HTR-8/SVneo (cell line): ENCODE measurements at regions not wholly inside any gene's neighbourhood (a gene's known extent, or its start where the extent isn't known, plus 50 kb on each side); places are given as distances from the start of the nearest gene placed in this dataset.
"Not testable (repeated sequence)": the region's sequence is repeated elsewhere in the genome, so short reads cannot be mapped to it uniquely, and the experiment has no call there.

Experiments used
- DNase-seq: peaks from one replicate; pipeline ENCODE4 v3.0.0; 2011; ENCODE audit warnings: low spot score, mixed read lengths; ENCODE audit not compliant: insufficient read length
- FAIRE-seq: peaks from 2 replicates; lab custom pipeline; 2011; peaks lifted over from hg19 to GRCh38; lab: Jason Lieb, UNC

DNA sequence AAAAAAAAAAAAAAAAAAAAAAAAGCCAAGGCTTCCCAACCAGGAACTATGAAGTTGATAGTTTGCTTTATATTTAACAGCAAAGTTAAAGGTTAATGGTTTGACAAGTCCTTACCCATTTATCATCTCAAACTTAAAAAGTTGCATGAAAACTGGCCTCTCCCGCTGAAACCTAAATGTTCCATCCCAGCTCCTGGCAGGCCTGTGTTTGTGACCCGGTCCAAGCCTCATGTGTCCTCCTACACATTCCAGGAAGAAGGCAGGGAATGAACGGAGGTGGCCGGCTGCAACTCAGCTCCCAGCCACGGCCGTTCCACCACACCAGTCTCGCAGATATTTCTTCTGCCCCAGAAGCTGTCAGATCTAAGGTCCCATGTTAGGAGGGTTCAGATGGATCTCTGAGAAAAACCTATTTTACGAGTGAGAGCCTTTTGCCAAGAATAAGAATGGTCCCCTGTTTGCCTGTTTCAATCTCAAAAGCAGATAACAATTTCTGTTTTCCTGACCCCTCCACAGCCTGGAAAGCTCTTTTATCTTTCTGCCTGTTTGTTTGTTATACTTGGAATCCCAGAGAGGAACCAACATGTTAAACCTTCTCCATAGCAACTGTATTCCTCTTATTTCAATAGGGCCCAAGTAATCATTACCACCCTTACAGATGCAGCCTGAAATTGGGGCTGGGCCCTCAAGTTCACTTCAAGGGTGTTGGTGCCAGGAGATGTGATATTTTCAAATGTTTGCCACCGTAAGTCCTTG is 56.5 kb downstream of the KCTD12 start:
- FAIRE-seq (no peak), DNase-seq (no peak)

GRCh38 chr13:76828316-76828741 is 57.9 kb downstream of the KCTD12 start:
- DNase-seq (no peak), FAIRE-seq (no peak)

- DNase-seq (no peak), FAIRE-seq (no peak)
Measured at GRCh38 chr13:76826527-76826926, 59.7 kb downstream of the KCTD12 start.

DNA sequence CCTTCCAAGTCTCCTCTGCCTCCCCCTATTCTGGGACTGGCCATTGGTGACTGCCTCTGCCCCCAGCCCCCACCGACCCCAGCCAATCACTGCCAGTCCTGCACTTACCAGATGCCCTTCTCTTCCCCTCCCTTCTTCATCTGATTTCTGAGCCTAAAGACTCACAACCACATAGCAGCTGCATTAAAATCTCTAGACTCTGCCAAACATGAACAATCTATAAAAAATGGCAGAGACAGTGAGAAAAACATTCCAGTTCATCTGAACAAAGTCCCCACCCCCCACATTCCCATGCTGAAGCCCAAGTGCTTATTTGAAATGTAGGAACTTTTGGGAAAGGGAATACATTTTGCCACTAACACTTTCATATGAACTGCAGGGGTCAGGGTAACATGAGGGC is 60.8 kb downstream of the KCTD12 start:
- DNase-seq (no peak), FAIRE-seq (no peak)

GRCh38 chr13:76823969-76824368 is 62.2 kb downstream of the KCTD12 start:
- DNase-seq (no peak), FAIRE-seq (no peak)

DNA sequence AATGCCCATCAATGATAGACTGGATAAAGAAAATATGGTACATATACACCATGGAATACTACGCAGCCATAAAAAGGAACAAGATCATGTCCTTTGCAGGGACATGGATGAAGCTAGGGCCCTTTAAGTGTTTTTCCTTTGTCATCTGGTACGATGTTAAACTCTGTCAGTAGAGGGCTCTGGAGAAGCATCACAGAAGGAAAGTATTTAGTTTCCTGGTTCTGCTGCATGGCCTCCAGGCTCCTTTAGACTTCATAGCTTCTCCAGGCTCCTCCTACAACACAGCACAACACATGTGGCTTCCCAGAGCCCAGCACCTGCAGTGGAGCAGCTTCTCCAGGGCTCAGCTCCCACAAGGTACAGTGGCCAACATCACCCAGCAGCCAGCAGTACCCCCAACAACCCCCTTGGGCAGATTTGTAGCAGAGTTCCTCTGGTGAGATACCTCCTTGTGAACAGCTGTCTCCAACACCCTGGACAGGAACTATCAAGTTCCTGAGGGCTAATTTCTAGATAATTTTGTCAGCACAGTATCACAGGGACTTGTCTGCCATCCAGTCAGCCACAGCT is 63.4 kb downstream of the KCTD12 start:
- FAIRE-seq = no peak
- peak; percentile 13 for DNase-seq

DNA sequence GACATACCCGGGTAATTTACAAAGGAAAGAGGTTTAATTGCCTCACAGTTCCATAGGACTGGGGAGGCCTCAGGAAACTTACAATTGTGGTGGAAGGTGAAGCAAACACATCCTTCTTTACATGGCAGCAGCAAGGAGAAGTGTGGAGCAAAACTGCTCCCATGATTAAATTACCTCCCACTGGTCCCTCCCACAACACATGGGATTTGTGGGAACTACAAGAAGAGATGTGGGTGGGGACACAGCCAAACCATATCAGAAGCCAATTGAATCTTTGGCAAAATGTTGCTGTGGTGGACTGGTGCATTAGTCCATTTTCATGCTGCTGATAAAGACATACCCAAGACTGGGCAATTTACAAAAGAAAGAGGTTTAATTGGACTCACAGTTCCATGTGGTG is 65.0 kb downstream of the KCTD12 start:
- not testable (repeated sequence) for DNase-seq, FAIRE-seq

DNA sequence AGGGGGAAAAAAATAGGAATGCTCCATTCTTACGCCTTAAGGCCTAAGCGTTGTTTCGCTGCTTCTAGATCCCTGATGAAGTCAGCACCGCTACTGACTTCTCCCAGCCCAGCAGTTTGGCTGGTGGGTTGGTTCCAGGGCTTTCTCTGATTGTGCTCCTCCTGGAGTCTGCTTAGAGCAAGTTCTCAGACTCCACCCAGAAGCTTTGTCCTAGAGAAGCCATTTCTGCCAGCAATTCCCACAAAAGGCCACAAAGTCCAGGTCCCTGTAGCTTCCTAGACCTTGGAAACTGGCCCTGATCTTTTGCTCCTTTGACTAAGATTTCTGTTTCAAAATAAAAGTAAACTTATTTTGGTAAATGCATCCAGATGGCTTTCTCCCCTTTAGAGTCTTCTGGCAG is 65.4 kb downstream of the KCTD12 start:
- FAIRE-seq (no peak), DNase-seq (no peak)

- no peak for DNase-seq
Measured at GRCh38 chr13:76816394-76816793, 69.8 kb downstream of the KCTD12 start.

DNA sequence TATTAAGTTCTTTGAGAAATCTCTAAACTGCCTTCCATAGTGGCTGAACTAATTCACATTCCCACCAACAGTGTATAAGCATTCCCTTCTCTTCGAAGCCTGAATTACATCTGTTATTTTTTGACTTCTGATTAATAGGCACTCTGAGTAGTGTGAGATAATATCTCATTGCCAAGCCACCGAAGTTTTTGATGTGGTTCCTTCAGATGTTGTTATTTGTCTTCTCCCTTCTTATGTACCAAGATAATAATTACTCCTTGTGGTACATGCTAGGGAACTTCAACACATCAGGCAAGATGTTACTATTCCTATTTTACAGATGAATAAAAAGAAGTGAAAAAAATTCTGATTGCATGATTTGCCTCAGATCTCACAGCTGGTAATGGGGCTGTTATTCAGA is 70.9 kb downstream of the KCTD12 start:
- FAIRE-seq = no peak
- DNase-seq = no peak

More at GRCh38 chr13:76816394-76816793, 69.8 kb downstream of the KCTD12 start:
- FAIRE-seq = no peak

GRCh38 chr13:76813891-76814290 is 72.3 kb downstream of the KCTD12 start:
- DNase-seq = no peak
- FAIRE-seq = no peak

GRCh38 chr13:76813000-76813691 is 73.1 kb downstream of the KCTD12 start:
- DNase-seq (no peak), FAIRE-seq (no peak)

DNA sequence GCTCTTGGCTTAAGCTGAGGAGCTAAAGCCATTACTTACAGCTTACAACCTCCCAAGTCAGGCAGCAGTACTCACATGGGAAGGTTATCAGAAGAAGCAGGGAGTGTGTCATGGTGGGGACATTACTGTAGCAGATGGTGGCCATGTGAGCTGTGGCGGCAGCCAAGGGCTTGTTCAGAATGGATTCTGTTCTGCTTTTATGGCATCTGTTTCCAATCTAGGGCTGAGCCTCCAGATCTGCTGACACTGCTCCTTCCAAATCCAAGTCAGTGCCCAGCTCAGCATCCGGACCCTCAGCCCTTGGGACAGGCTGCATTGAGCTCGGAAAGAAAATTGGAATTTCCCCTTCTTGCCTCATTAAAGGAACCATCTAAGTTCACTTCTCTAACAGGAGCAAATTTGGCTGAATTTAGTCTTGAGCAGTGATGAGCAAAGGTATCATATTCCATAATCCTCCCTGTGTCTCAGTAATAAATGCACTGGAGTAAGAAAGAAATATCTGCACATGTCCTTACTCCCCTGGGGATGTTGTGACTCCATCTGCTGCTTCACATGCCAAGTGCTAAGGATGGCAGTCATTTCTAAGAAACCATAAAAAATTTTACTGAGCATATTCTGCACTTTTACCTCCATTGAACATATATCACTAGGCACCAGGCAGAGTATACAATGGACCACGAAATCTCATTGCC is 73.9 kb downstream of the KCTD12 start:
- FAIRE-seq = no peak
- no peak for DNase-seq

DNA sequence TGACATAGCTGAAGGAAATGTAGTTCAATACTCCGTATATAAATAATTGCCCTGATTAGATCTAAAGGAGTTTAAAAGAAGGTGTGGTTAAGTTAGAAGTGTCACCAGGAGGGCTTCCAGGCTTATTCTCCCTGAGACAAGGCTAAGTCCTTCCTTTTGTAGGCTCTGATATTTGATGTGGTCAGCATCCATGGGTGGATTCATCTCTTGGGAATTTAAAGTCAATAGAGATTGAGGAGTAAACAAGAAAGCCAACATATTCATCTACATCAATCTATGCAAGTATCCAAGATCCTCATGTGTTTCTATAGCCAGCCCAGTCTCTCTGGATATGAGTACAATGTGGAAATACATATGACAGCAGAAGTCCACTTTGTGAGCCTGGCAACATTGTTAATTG is 76.8 kb downstream of the KCTD12 start:
- no peak for FAIRE-seq
- DNase-seq = no peak

DNA sequence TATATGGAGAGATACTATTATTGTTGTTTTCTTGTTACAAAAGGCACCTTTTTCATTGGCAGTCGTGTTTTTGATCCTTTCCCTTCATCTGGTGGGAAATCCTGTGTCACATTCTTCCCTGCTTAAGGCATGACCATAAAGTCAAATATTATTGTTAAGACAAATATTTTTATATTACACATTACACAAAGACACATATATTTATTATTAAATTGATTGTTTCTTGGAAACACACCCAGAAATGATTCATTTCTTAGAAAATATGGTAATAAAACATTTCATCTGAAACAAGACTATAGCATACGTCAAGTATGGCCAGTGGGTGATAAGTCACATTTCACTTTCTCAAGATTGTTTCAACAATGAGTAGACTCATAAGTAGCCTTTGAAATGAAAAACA is 77.3 kb downstream of the KCTD12 start:
- DNase-seq (no peak), FAIRE-seq (no peak)

DNA sequence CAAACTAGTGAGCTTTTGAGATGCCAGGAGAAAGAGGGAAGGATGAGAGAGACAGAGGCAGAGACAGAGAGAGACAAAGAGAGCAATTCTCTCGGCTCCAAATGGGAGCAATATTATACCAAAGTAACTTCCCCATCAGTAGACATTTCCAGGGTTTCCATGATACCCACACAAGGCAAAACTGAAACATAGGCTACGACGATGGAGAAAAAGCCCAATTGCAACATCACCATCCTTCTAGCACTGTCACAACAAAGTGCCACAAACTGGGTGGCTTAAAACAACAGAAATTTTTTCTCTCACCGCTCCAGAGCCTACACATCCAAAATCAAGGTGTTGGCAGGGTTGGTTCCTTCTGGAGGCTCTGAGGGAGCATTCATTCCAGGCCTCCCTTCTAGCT is 81.4 kb downstream of the KCTD12 start:
- DNase-seq (no peak), FAIRE-seq (no peak)

- FAIRE-seq (no peak), DNase-seq (no peak)
Measured at GRCh38 chr13:76803831-76804230, 82.4 kb downstream of the KCTD12 start.

GRCh38 chr13:76800943-76801342 is 85.3 kb downstream of the KCTD12 start:
- no peak for FAIRE-seq
- DNase-seq = no peak

DNA sequence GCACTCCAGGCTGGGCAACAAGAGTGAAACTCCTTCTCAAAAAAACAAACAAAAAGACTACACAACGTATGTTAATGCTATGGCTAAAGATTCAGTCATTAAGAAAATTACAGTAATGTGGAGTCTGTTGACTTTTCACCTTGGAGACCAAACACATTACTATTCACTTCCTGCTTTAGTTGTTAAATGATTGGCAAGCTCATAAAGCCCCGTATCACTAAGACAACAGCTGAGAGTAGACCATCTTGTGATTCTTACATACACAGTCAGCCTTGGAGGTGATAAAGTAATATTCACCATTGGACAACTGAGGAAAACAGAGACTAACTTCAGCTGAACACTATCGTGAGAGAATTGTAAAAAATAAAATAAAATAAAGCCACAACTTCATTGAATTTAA is 86.5 kb downstream of the KCTD12 start:
- DNase-seq = no peak
- FAIRE-seq = no peak

- no peak for FAIRE-seq
Measured at GRCh38 chr13:76798037-76798436, 88.2 kb downstream of the KCTD12 start.

GRCh38 chr13:76797361-76797760 is 88.8 kb downstream of the KCTD12 start:
- DNase-seq (no peak), FAIRE-seq (no peak)

More at GRCh38 chr13:76798037-76798436, 88.2 kb downstream of the KCTD12 start:
- DNase-seq = no peak
